Central memory CD8-positive, alpha-beta T cell (primary cell): ENCODE measurements at regions not wholly inside any gene's neighbourhood (a gene's known extent, or its start where the extent isn't known, plus 50 kb on each side); places are given as distances from the start of the nearest gene placed in this dataset.
"Not testable (repeated sequence)": the region's sequence is repeated elsewhere in the genome, so short reads cannot be mapped to it uniquely, and the experiment has no call there.

Experiments used
- ATAC-seq: fragments of 150-1000 bp; cut with Tn5 transposase; replicated peaks from 2 replicates; pipeline ENCODE4 v1.10.0; 2022; ENCODE audit warnings: mild to moderate bottlenecking, moderate FRiP score, moderate number of reproducible peaks; ENCODE audit not compliant: poor library complexity, severe bottlenecking; ENCODE audit errors: extremely low read depth
- DNase-seq, 2 donors: peaks; one replicate each; pipeline ENCODE4 v3.0.0; 2021; ENCODE audit warnings: low spot score in 2 of 2
- H3K27ac Mint-ChIP-seq: one replicate; pipeline ENCODE4 v1.8.0; 2022; ENCODE audit warnings: low read depth, mild to moderate bottlenecking, moderate library complexity, mixed read lengths
- H3K27me3 Mint-ChIP-seq: one replicate; pipeline ENCODE4 v1.8.0; 2022; ENCODE audit warnings: mixed read lengths
- H3K36me3 Mint-ChIP-seq: one replicate; pipeline ENCODE4 v1.8.0; 2022; ENCODE audit warnings: mild to moderate bottlenecking, moderate library complexity, mixed read lengths; ENCODE audit not compliant: insufficient read depth
- H3K4me1 Mint-ChIP-seq: one replicate; pipeline ENCODE4 v1.8.0; 2022; ENCODE audit warnings: mixed read lengths
- H3K4me3 Mint-ChIP-seq: one replicate; pipeline ENCODE4 v1.8.0; 2022; ENCODE audit warnings: mild to moderate bottlenecking, moderate library complexity, mixed read lengths
- H3K9me3 Mint-ChIP-seq: one replicate; pipeline ENCODE4 v1.8.0; 2022; ENCODE audit warnings: mixed read lengths

DNA sequence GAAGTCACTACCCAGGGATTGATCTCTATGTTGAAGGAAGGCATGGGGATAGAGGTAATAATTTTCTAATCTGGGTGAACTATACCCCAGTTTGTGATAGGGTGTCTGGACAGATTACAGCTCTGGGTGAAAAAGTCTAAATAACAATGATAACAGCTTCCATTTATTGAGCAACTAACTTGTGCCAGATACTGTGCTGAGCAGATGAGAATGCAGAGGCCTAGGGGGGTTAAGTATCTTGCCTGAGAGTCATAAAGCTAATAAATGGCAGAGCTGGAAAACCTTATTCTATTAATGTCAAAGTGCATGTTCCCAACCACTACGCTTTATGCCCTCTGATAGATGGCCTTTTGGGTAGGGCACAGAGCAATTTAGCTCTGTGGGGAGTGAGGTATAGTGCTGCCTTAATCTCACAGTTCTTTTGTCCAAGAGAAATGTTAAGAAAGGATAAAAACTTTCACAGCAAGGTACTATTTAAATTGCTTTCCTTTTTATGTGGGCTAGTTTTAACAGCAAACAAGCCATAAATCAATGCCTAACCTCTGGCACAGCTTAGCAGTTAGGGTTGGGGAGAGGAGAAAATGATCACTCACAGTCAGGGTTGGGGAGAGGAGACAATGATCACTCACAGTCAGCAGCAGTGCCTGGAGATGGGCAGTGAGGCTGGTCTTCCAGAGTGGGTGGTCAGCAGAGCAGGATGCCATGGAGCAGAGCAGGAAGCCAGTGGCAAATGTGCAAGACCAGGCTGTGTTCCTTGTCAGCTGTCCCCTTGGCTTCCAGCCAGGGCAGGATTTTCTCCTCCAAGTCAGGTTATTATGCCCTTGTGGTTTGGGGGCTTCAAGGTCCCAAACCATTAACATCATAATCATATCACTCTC lies 187.0 kb downstream of the CARTPT start:
- H3K27me3 Mint-ChIP-seq, result peaks cover 30% of the 10 kb centered on the region
- no peak for DNase-seq
- ATAC-seq, result no peak
- no peak overlapping the region for H3K27ac Mint-ChIP-seq
- H3K9me3 Mint-ChIP-seq, result no peaks in the 10 kb centered on the region
- no peaks in the 10 kb centered on the region for H3K36me3 Mint-ChIP-seq
- no peak overlapping the region for H3K4me3 Mint-ChIP-seq
- H3K4me1 Mint-ChIP-seq, result no peaks in the 10 kb centered on the region

DNA sequence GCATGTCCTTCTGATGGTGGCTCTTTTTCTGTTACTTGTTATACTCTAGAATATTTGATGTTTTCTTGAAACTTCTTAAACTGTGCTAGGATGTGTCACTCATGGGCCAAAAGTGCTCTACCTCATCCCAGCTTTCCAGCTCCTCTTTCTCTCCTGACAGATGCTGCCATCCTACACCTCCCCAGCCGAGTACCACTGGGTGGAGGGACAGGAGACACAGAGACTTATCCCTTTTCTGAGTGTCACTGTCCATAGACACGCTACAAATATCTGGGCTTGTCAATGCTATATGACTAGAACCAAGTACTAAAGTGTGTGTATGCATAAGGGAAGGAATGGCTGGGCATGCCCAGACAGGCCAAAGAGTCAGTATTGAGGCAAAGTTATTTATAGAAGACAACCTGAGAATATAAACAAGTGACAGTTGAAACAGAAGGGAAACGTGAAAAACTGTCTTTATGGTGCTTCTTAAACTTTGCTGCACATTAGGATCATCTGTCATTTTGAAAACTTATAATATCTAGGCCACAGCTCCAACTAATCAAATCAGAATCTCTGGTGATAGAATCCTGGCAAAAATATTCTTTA lies 188.0 kb downstream of the CARTPT start:
- H3K36me3 Mint-ChIP-seq, result no peaks in the 10 kb centered on the region
- no peak overlapping the region for H3K27ac Mint-ChIP-seq
- ATAC-seq (no peak), DNase-seq (no peak)
- no peak overlapping the region for H3K4me3 Mint-ChIP-seq
- H3K9me3 Mint-ChIP-seq, result no peaks in the 10 kb centered on the region
- peaks cover 32% of the 10 kb centered on the region for H3K27me3 Mint-ChIP-seq
- no peaks in the 10 kb centered on the region for H3K4me1 Mint-ChIP-seq

DNA sequence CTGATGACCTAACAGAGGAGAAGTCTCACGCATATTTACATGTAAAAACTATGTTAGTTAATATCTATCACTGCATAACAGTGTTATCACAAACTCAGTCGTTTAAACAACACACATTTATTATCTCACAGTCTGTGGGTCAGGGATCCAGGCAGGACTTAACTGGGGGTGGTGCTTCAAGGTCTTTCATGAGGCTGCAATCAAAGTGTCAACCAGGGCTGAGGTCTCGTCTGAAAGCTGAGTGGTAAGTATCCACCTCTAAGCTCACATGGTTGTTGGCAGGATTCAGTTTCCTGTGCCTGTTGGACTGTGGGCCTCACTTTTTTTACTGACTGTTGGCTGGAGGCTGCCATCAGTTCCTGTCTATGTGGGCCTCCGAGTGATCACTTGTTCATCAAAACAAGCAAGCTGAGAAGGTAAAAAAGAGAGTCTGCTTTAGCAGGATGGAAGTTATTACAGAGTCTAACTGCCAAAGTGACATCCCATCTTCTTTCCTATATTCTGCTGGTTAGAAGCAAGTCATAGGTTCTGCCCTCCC lies 188.6 kb downstream of the CARTPT start:
- no peaks in the 10 kb centered on the region for H3K9me3 Mint-ChIP-seq
- no peak overlapping the region for H3K4me3 Mint-ChIP-seq
- H3K36me3 Mint-ChIP-seq, result no peaks in the 10 kb centered on the region
- DNase-seq (no peak), ATAC-seq (no peak)
- H3K27me3 Mint-ChIP-seq, result peaks cover 27% of the 10 kb centered on the region
- no peak overlapping the region for H3K27ac Mint-ChIP-seq
- H3K4me1 Mint-ChIP-seq, result no peaks in the 10 kb centered on the region

DNA sequence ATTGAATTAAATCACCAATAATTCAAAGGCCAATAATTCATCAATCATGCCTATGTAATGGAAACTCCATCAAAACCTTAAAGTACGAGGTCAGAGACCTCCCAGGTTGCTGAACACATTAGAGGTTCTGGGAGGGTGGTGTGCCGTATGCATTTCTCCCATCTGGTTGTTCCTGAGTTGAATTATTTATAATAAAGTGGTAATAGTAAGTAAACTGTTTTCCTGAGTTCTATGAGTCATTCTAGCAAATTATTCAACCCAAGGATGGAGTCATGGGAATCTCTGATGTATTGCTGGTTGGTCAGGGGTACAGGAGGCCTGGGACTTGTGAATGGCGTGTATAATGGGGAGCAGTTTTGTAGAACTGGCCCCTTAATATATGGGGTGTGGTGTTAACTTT lies 191.7 kb downstream of the CARTPT start:
- H3K9me3 Mint-ChIP-seq, result no peaks in the 10 kb centered on the region
- ATAC-seq (no peak), DNase-seq (no peak)
- no peaks in the 10 kb centered on the region for H3K36me3 Mint-ChIP-seq
- no peak overlapping the region for H3K27ac Mint-ChIP-seq
- H3K4me3 Mint-ChIP-seq, result no peak overlapping the region
- no peaks in the 10 kb centered on the region for H3K4me1 Mint-ChIP-seq
- peaks cover 34% of the 10 kb centered on the region for H3K27me3 Mint-ChIP-seq

DNA sequence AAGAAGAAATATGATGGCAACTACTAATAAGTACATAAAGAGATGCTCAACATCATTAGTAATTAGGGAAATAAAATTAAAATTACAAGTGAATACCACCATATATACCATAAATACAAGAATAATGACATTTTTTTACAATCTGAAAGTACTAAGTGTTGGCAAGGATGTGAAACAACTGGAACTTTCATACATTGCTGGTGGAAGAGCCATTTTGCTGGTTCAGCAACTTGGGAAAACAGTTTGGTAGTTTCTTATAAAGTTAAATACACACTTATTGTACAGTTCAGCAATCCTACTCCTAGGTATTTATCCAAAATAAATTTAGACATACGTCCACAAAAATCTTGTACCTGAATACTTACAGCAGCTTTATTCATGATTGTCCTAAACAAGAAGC lies 192.9 kb downstream of the CARTPT start:
- peaks cover 6% of the 10 kb centered on the region for H3K9me3 Mint-ChIP-seq
- no peaks in the 10 kb centered on the region for H3K36me3 Mint-ChIP-seq
- DNase-seq (no peak), ATAC-seq (no peak)
- peaks cover 42% of the 10 kb centered on the region for H3K27me3 Mint-ChIP-seq
- H3K4me1 Mint-ChIP-seq, result no peaks in the 10 kb centered on the region
- H3K27ac Mint-ChIP-seq, result no peak overlapping the region
- no peak overlapping the region for H3K4me3 Mint-ChIP-seq

DNA sequence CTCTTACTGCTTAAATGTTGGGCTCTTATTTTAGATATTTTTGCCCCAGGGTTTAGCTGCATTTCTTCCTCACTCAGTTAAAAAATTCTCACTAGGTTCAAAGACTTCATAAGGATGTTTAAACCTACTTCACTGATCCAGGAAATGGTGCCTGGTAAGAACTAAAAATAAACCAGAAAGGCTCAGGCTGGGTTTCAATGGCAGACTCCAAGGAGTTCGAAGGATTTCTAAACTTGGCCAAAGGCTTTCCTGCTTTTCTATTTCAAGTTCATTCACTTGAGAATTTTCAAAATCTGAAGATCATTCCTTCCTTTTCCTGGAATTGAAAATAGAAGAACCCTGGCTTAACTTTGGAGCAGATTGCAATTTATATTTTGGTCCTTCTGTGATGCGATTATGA lies 193.0 kb upstream of the MAP1B start:
- H3K36me3 Mint-ChIP-seq, result no peaks in the 10 kb centered on the region
- peaks cover 64% of the 10 kb centered on the region for H3K27me3 Mint-ChIP-seq
- H3K9me3 Mint-ChIP-seq, result peaks cover 12% of the 10 kb centered on the region
- ATAC-seq (no peak), DNase-seq (no peak)
- H3K4me3 Mint-ChIP-seq, result no peak overlapping the region
- no peaks in the 10 kb centered on the region for H3K4me1 Mint-ChIP-seq
- H3K27ac Mint-ChIP-seq, result no peak overlapping the region

DNA sequence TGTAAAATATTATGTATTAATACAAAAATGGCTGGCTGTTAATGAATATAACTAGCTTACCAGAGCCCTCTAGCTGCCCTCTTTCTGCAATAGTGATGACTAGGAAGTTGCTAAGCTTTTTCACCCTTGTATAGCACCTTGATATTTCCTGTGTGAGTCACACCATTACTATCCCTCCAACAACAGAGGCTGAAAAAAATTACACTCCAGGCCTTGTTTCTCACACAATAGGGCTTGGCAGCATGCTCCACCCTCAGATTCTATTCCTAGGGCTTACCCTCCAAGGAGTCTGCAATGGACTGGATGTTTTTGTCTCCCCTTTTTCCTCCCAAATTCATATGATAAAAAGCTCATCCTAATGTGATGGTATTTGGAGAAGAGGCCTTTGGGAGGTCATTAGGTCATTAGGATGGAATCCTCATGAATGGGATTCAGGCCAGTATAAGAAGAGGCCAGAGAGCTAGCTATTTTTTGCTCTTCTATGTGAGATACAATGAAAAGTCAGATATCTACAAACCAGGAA lies 184.6 kb upstream of the MAP1B start:
- H3K9me3 Mint-ChIP-seq, result peaks cover 3% of the 10 kb centered on the region
- no peak overlapping the region for H3K4me3 Mint-ChIP-seq
- peaks cover 38% of the 10 kb centered on the region for H3K27me3 Mint-ChIP-seq
- ATAC-seq, result no peak
- DNase-seq, result no peak
- H3K4me1 Mint-ChIP-seq, result no peaks in the 10 kb centered on the region
- no peaks in the 10 kb centered on the region for H3K36me3 Mint-ChIP-seq
- no peak overlapping the region for H3K27ac Mint-ChIP-seq

DNA sequence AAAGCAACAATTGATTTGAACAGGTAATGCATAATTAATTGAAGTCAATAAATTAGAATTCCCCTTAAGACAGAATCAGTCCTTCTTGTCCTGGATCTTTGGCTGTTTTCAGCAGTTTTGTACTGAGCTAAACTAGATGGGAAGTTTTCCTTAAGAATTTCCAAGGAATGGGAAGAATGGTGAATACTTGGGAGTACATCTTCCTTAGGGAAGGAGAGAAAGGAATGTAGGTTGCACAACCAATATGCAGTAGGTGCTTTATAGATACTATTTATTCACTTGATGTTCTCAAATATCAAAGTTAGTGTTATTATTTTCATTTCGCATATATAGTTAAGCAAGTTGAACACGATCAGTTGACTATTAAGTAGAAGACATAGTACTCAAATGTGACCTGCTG lies 183.5 kb upstream of the MAP1B start:
- H3K36me3 Mint-ChIP-seq, result no peaks in the 10 kb centered on the region
- DNase-seq, result no peak
- no peak overlapping the region for H3K4me3 Mint-ChIP-seq
- H3K9me3 Mint-ChIP-seq, result no peaks in the 10 kb centered on the region
- H3K27me3 Mint-ChIP-seq, result peaks cover 27% of the 10 kb centered on the region
- H3K27ac Mint-ChIP-seq, result no peak overlapping the region
- H3K4me1 Mint-ChIP-seq, result no peaks in the 10 kb centered on the region
- ATAC-seq, result no peak

DNA sequence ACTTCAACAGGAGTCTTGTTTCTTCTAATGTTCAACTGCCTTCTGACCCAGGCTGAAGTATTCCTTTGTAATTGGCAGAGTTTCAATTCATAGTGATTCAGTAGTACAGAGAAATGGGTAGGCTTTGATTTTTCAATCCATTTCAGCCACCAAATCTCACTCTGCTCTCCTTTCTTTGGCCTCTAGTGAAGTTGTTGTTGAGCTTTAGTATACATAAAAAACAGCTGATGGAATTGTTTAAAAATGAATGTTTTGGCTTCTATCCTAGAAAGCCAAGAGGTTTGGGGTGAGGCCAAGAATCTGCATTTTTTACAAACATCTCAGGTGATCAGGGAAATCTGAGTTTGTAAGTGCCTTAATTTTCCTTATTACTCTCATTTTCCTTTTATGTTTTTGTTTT lies 182.9 kb upstream of the MAP1B start:
- H3K4me3 Mint-ChIP-seq, result no peak overlapping the region
- H3K27me3 Mint-ChIP-seq, result peaks cover 23% of the 10 kb centered on the region
- no peaks in the 10 kb centered on the region for H3K4me1 Mint-ChIP-seq
- no peaks in the 10 kb centered on the region for H3K36me3 Mint-ChIP-seq
- no peaks in the 10 kb centered on the region for H3K9me3 Mint-ChIP-seq
- no peak overlapping the region for H3K27ac Mint-ChIP-seq
- ATAC-seq (no peak), DNase-seq (no peak)

DNA sequence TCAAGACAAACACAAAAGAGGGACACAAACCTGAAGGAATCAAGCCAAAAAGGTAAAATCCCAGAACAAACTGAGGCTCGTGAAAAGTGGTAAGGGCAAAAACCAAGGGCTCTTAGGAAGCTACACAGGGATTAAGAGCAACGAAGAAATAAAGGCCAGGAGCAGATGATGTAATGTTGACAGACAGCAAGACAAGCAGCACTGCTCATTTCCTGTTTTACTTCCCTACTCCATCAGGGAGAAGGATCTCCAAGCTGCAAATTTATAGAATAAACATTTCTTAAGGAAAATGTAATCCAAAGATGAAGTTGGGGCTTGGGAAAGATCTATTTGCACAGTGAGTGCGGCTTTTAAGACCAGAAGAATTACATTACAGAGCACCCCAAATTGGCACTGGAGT lies 182.3 kb upstream of the MAP1B start:
- no peaks in the 10 kb centered on the region for H3K36me3 Mint-ChIP-seq
- no peak for ATAC-seq
- no peaks in the 10 kb centered on the region for H3K9me3 Mint-ChIP-seq

DNA sequence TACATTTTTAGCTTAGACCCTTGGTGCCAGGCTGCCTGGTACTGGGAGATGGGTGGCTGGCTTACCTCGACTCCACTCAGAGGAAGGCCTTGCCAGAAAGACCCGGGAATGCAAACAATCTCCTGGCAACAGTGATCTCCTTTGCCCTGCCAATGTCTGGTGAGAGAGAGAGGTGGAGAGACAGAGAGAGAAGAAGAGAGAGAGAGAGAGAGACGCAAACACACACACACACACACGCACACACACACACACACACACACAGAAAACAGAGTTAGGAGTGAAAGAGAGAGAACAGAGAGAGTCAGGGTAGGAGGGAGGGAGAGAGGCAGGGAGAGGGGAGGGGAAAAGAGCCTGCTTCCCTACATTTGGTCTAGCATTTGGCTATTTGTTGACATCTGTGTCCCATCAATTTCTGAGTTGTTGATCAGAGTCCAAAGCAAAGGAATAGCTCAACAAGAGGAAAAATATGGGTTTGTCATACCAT lies 181.6 kb upstream of the MAP1B start:
- ATAC-seq (no peak), DNase-seq (no peak)
- Mint-ChIP-seq H3K4me3 (no peak overlapping the region), H3K4me1 (no peaks in the 10 kb centered on the region), H3K27ac (no peak overlapping the region), H3K27me3 (peaks cover 35% of the 10 kb centered on the region), H3K36me3 (no peaks in the 10 kb centered on the region), H3K9me3 (no peaks in the 10 kb centered on the region)

More for the DNA sequence above, 182.3 kb upstream of the MAP1B start:
- Mint-ChIP-seq H3K27ac (no peak overlapping the region), H3K4me1 (no peaks in the 10 kb centered on the region), H3K27me3 (peaks cover 28% of the 10 kb centered on the region), H3K4me3 (no peak overlapping the region)
- DNase-seq, result no peak

DNA sequence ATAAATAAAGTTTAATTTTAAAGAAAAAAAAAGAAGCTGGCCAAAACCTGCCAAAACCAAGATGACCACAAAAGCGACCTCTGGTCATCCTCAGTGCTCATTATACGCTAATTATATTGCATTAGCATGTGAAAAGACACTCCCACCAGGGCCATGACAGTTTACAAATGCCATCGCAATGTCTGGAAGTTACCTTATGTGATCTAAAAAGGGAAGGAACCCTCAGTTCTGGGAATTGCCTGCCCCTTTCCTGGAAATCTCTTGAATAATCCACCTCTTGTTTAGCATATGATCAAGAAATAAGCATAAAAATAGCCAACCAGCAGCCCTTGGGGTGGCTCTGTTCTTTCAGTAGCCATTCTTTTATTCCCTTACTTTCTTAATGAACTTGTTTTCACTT lies 178.3 kb upstream of the MAP1B start:
- H3K27me3 Mint-ChIP-seq, result peaks cover 67% of the 10 kb centered on the region
- H3K4me1 Mint-ChIP-seq, result no peaks in the 10 kb centered on the region
- DNase-seq, result no peak
- H3K4me3 Mint-ChIP-seq, result no peak overlapping the region
- H3K9me3 Mint-ChIP-seq, result no peaks in the 10 kb centered on the region
- ATAC-seq, result no peak
- H3K36me3 Mint-ChIP-seq, result no peaks in the 10 kb centered on the region
- no peak overlapping the region for H3K27ac Mint-ChIP-seq

DNA sequence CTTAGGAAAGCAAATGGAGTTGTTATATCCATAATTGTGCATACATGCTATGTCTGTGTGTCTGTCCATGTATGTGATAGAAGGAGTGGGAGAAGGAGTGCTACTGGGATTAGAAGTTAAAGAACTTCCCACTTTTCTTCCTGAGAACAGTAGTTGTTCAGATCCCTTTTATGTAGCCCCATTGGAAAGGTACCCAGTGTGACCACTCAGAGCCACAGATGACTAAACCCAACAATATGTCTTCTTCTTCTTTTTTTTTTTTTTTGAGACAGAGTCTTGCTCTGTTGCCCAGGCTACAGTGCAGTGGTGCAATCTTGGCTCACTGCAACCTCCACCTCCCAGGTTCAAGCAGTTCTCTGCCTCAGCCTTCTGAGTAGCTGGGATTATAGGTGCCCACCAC lies 176.7 kb upstream of the MAP1B start:
- not testable (repeated sequence) for H3K36me3 Mint-ChIP-seq, DNase-seq, H3K9me3 Mint-ChIP-seq, H3K27ac Mint-ChIP-seq, ATAC-seq, H3K4me3 Mint-ChIP-seq, H3K4me1 Mint-ChIP-seq
- H3K27me3 Mint-ChIP-seq, result peaks cover 62% of the 10 kb centered on the region
